HG03378 (cell line): ENCODE measurements at regions not wholly inside any gene's neighbourhood (a gene's known extent, or its start where the extent isn't known, plus 50 kb on each side); places are given as distances from the start of the nearest gene placed in this dataset.

ENCODE experiments used
- ATAC-seq: cut with Tn5 transposase; IDR thresholded peaks from one replicate; pipeline ENCODE4 v1.9.1; 2021; ENCODE audit warnings: mild to moderate bottlenecking, moderate library complexity; ENCODE audit not compliant: unreplicated experiment

GRCh38 chr16:88314991-88315542, 67.7 kb upstream of the ZNF469 start:
- no peak for ATAC-seq

GRCh38 chr16:88315543-88316105, 67.1 kb upstream of the ZNF469 start:
- no peak for ATAC-seq

- no peak for ATAC-seq
These were observed 66.6 kb upstream of the ZNF469 start for GRCh38 chr16:88316151-88316550.

- no peak for ATAC-seq
These were observed 65.7 kb upstream of the ZNF469 start for GRCh38 chr16:88316941-88317612.

- no peak for ATAC-seq
These were observed 65.2 kb upstream of the ZNF469 start for GRCh38 chr16:88317613-88317965.

GRCh38 chr16:88318051-88318450, 64.7 kb upstream of the ZNF469 start:
- ATAC-seq = no peak

- no peak for ATAC-seq
These were observed 64.2 kb upstream of the ZNF469 start for GRCh38 chr16:88318521-88318920.

GRCh38 chr16:88319116-88319965, 63.4 kb upstream of the ZNF469 start:
- no peak for ATAC-seq

GRCh38 chr16:88320947-88321634, 61.7 kb upstream of the ZNF469 start:
- ATAC-seq = no peak

GRCh38 chr16:88321635-88322499, 60.9 kb upstream of the ZNF469 start:
- ATAC-seq = no peak

- no peak for ATAC-seq
These were observed 60.2 kb upstream of the ZNF469 start for GRCh38 chr16:88322500-88322970.

GRCh38 chr16:88323041-88323440, 59.7 kb upstream of the ZNF469 start:
- ATAC-seq = no peak

- ATAC-seq = no peak
These were observed 59.0 kb upstream of the ZNF469 start for GRCh38 chr16:88323546-88324330.

- ATAC-seq = no peak
These were observed 57.5 kb upstream of the ZNF469 start for GRCh38 chr16:88325087-88325750.

GRCh38 chr16:88325976-88326375, 56.8 kb upstream of the ZNF469 start:
- no peak for ATAC-seq

- no peak for ATAC-seq
These were observed 55.9 kb upstream of the ZNF469 start for GRCh38 chr16:88326611-88327485.

GRCh38 chr16:88327561-88328312, 55.0 kb upstream of the ZNF469 start:
- ATAC-seq = no peak
